Fibroblast of skin of right quadriceps (primary cell): ENCODE measurements at regions not wholly inside any gene's neighbourhood (a gene's known extent, or its start where the extent isn't known, plus 50 kb on each side); places are given as distances from the start of the nearest gene placed in this dataset.
A peak's percentile ranks its signal among the peaks of the same experiment; 100 is the strongest.
"Not testable (repeated sequence)": the region's sequence is repeated elsewhere in the genome, so short reads cannot be mapped to it uniquely, and the experiment has no call there.

Experiments
- DNase-seq: peaks from one replicate; pipeline ENCODE4 v3.0.0-alpha.2; 2013

DNA sequence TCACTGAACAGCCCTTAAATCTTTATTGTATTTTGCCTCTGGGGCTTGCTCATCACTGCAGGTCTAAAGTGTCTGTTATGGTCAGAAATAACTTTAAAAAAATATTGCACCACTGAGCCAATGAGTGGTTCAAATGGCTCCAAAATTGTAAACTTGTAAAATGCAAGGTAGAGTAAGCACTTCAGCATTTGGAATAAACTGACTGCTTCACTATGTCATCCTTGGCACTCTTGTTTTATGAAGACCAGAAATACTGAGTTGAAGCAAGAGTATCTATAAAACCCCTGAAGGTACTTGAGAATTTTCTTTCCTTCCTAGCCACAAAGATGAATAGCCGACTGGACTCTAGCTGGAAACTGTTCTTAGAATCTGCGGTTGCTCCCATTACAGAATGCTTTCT, 390.3 kb upstream of the DPH6 start:
- DNase-seq: no peak

DNA sequence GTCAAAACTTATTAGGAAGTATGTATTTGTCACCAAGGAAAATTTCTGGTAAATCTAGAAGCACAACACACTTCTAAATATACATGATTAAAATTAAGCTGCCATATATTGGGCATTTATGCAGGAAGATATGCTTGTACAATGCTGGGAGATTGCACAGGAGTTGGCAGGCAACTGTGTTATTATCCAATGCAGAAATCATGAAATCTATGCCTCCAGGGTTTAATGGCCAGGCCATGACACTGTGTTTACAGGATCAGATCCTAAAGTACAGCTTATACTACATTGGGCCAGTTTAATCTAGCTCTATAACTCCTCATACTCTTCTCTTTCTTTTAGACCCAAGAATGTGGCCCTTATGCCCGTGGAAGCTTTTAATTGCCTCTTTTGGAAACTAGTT, 391.4 kb upstream of the DPH6 start:
- DNase-seq: no peak

DNA sequence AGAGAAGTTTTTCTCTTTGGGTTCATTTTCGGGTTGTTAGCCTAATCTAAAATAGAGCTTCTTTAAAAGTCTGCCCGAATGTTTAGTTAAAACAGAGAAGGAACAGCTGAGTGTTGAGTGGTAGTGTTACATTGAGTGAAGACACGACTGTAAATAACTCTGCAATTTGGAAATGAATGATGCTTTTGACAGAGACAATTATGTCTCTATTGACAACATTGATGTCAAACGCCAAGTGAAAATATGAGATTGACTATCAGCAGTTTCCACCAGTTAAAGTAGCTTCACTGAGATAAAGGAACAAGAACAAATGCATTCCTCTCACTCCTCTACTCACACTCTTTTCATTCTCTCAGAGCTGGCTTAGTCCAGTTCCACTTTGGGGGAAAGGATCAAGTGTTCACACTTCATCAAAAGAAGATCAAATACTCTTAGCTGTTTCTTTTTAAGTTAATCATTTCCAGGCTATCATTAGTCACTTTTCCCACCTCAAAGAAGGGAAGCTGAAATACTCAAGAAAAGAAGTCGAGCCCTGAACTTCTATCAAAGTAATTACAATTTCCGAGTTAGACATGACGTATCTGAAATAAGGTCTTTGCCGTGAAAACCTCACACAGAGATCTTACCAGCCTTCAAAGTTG, 399.1 kb upstream of the DPH6 start:
- no peak for DNase-seq

DNA sequence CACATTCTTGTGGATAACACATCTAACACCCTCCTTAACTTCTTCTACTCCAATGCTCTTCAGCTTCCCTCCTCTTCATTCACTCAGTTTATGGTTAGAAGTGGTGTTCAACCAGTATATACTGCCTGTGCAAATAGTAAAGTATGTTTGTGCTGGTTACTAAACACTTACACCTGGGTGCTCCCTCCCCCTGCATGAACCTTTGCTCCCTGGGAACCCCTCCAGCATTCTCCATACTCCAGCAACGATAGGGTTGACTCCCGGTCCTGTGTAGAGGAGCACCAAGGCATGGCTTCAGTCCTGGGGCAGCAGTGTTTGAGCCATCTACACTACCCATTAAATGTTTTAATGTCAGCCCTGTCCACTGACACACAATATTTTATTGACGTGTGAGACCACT, 407.5 kb upstream of the DPH6 start:
- DNase-seq: no peak

DNA sequence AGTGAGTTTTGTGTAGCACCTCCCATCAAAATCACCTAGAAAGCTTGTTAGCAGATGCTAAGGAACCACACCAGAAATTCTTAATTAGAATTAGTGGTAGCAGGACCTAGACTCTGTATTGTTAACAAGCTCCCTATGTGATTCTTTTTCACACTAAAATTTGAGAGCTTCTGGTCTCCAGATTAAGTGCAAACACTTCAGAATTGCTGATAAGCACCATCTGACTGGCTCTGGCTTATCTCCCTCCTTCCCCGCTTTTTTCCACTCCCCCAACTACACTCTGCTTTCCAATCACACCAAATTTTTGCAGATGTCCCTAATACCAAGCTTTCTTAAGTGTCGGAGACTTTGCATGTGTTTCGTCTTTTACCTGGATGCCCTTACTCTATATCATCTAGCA, 410.1 kb upstream of the DPH6 start:
- DNase-seq: no peak

- DNase-seq: peak; percentile 91
These were observed 412.1 kb upstream of the DPH6 start for GRCh38 chr15:35958021-35958420.

GRCh38 chr15:35958975-35959374, 413.0 kb upstream of the DPH6 start:
- peak; percentile 70 for DNase-seq

GRCh38 chr15:35963326-35963725, 417.4 kb upstream of the DPH6 start:
- peak; percentile 56 for DNase-seq

GRCh38 chr15:35966781-35967180, 420.8 kb upstream of the DPH6 start:
- no peak for DNase-seq

GRCh38 chr15:35967968-35968367, 422.0 kb upstream of the DPH6 start:
- not testable (repeated sequence) for DNase-seq

- DNase-seq: no peak
These were observed 427.1 kb upstream of the DPH6 start for GRCh38 chr15:35973029-35973428.

- no peak for DNase-seq
These were observed 428.1 kb upstream of the DPH6 start for GRCh38 chr15:35974052-35974451.

DNA sequence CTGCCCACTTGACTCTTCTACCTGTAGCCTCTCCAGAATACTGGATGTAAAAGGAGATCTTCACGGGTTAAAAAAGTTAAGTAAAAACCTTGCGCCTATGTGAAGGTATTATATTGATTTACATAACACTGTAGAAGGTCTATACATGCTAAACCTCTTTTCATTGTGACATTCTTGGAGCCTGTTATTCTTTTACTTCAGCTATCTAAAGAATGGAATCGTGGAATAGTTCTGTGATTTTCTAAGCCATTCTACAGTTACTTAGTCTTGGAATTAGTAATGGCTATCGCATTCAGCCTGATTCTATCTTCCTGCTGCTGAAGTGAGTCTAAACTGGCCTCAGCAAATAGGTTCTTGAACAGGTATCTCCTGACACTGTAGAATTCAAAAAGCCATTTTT, 430.0 kb upstream of the DPH6 start:
- no peak for DNase-seq

GRCh38 chr15:35979608-35980007, 433.6 kb upstream of the DPH6 start:
- no peak for DNase-seq

DNA sequence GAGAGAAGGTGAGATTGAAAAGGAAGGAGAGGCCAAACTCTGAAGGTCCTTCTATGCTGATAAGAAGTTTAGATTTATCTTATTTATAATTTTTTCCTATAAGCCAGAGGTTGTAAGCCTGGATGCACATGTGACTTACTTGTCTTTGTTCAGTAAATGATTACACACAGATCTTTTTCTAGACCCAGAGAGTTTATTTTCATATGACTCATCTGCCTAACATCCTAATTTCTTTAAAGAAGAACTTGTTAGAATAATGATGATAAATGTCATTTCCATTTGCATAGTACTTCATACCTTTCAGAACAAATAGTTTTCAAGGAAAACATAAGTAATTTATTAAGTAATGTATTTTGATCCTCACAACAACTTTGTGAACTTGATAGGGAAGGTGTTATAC, 434.8 kb upstream of the DPH6 start:
- DNase-seq: peak; percentile 67

DNA sequence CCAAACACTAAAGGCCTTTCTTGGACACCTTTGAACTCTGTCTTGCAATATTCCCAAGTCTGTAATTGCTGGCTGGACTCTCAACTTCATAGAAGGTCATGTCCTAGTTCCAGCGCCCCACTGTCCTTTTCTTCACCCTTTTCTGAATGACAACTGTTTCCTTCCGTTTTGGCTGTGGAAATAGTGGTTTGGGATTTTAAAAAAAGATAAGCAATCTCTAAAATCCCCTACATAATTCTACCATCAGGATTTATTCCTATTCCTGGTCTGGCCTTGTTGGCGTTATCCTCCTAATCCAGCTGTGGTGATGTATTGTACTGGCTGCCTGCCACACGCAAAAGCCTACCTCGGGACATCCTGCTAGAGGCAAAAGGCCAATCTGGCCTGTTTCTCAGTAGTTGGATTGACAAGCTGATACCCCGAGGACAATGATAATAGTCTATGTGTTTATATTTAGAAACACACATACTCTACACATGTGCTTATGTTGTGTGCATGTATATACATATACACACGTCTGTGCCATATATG, 440.3 kb upstream of the DPH6 start:
- peak; percentile 24 for DNase-seq

- no peak for DNase-seq
These were observed 441.1 kb upstream of the DPH6 start for GRCh38 chr15:35987056-35987455.

DNA sequence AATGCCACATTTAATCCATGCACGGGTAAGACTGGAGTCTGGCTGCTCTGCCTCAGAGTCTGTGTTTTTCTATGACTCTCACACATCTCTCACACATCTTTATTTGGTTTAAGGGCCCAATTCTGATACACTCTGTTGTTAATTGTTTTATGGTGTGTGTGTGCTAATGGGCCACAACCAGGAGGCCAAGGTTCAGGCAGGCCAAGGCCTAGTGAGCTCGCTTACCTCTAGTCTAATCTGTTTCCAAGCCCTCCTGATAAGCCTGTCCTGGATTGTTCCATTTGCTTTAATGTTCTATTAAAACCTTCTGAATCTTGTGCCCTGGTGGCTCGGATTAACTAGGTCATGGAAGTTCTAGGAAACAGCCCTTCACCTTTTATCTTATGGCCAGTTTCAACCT, 445.4 kb upstream of the DPH6 start:
- DNase-seq: no peak

DNA sequence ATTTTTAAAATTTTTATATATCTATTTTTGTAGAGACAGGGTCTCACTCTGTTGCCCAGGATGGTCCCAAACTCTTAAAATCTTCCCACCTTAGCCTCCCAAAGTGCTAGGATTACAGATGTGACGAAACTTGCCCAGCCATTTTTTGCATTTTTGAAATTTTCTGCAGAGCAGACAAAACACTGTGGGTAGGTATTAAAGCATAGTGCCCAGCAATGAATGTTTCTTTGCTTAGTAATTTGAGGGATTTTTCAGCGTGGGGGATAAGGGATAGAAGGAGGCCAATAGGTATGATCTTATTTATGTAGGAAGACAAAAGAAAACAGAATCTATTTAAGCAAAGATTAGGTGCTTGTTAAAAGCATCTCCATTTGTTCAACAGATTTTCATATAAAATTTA, 446.8 kb upstream of the DPH6 start:
- peak; percentile 9 for DNase-seq

DNA sequence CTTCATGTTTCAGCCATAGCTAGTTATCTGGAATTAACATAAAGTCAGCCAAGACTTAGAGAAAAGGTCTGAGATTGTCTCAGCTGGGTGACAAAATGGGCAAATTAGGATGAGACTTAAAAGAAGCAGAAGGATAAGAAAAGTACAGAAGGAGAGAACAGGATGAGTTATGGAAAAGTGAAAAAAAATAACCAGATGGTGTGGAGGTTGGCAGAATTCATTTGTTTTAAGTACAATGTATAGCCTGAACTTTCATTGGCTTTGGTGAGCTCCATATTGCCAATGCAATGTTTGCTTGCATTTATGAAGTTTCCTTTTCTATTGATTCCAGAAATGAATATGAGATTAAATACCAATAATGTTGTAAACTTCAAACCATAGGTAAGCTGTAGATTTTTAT, 447.2 kb upstream of the DPH6 start:
- no peak for DNase-seq

DNA sequence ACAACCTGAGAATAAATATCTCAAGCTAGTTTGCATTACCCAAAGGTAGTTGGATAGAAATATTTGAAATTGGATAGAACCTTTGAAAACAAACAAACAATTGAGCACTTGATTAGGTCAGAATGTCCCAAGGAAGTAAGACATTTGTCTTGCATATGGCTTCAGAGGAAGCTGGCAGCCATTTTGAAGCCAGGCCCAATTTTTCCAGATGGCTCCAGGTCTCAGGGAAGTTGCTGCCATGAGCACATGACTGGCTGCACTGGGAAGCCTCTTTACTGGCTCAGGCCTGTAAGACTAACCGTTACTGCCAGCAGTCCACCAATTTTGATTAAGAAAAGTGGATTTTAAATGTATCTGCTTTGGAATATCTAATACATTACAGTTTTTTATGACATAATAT, 448.9 kb upstream of the DPH6 start:
- DNase-seq: no peak

GRCh38 chr15:35998663-35999602, 453.0 kb upstream of the DPH6 start:
- no peak for DNase-seq

DNA sequence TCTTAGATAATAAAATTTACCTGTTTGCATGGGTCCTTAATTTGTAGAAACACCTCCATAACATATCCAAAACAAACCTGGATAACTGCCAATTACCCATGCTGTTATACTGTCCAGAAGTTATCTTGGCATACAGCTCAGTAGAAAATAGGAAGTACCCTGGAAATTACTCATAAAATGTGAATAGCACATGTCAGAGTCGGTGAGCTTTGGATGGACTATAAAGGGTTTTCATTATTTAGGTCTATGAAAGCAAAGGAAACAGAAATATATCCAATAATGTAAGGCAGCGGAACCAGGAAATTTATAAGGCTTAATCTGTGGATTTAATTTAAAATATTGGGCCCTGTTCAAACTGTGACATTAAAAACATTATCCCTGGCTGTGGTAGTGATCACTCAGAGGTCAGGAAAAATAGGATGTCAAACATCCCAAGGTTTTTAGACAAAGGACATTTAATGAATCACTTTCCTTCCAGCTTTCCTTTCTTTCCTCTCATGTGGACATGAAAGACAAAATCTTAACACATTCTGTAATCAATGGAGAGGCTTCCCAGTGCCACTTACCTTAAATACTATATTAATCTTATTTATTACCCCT, 459.0 kb upstream of the DPH6 start:
- no peak for DNase-seq

GRCh38 chr15:36005542-36005941, 459.6 kb upstream of the DPH6 start:
- no peak for DNase-seq
